ENCODE measurements at regions not wholly inside any gene's neighbourhood (a gene's known extent, or its start where the extent isn't known, plus 50 kb on each side); places are given as distances from the start of the nearest gene placed in this dataset.

- no peak for TF ChIP-seq CTCF (conservative IDR thresholded peaks at IDR 0.05; ENCODE audit: low read depth, low read length)
- no peak for TF ChIP-seq EZH2 (IDR thresholded peaks at IDR 0.05; ENCODE audit: low read length, unreplicated experiment)
- TF ChIP-seq EZH2phosphoT487 (IDR thresholded peaks at IDR 0.05; ENCODE audit: borderline replicate concordance, low read length) = no peak
Measured at GRCh38 chr18:64699081-64699480, 550.2 kb upstream of the LINC00305 start.

Data from PC-3 (cell line).